Common myeloid progenitor, CD34-positive (primary cell): ENCODE measurements at regions not wholly inside any gene's neighbourhood (a gene's known extent, or its start where the extent isn't known, plus 50 kb on each side); places are given as distances from the start of the nearest gene placed in this dataset.
"Not testable (repeated sequence)": the region's sequence is repeated elsewhere in the genome, so short reads cannot be mapped to it uniquely, and the experiment has no call there.

Experiments
- CTCF ChIA-PET: fragments of 350-600 bp; sonication (Branson Sonifier 250); formaldehyde crosslinking; loops from one replicate; lab custom pipeline; 2021; ENCODE audit warnings: antibody characterized with exemption; lab: Charles Lee
- POLR2A ChIA-PET: fragments of 350-600 bp; sonication (Branson Sonifier 250); formaldehyde crosslinking; loops from one replicate; lab custom pipeline; 2021; ENCODE audit warnings: antibody characterized with exemption; lab: Charles Lee
- DNase-seq, 3 donors: peaks; one replicate each; pipeline versions ENCODE4 v3.0.0 to v3.0.0-alpha.2; 2013
- H3K27ac ChIP-seq, 2 experiments: 1 replicate in 1 of 2; 2 replicates in 1 of 2; pipeline ENCODE4 v1.7.0; 2013; ENCODE audit warnings: inconsistent platforms in 2 of 2, low read length in 2 of 2, mild to moderate bottlenecking in 2 of 2, low read depth in 1 of 2, moderate library complexity in 1 of 2; ENCODE audit not compliant: severe bottlenecking in 2 of 2, insufficient read depth in 1 of 2, poor library complexity in 1 of 2
- H3K27me3 ChIP-seq, 5 experiments: replicated peaks in 2 of 5; 1 replicate in 3 of 5; 2 replicates in 2 of 5; pipeline versions ENCODE4 v1.6.1 to v1.7.0; 2013; ENCODE audit warnings: low read length in 4 of 5, mild to moderate bottlenecking in 2 of 5, moderate library complexity in 2 of 5, inconsistent platforms in 1 of 5; ENCODE audit not compliant: insufficient read depth in 5 of 5, control insufficient read depth in 4 of 5
- H3K36me3 ChIP-seq, 4 experiments: 1 replicate in 2 of 4; 2 replicates in 2 of 4; pipeline versions ENCODE4 v1.6.1 to v1.7.0; 2013; ENCODE audit warnings: low read length in 3 of 4, control low read depth in 1 of 4, mild to moderate bottlenecking in 1 of 4; ENCODE audit not compliant: control insufficient read depth in 4 of 4, insufficient read depth in 4 of 4
- H3K4me1 ChIP-seq, 4 experiments: 1 replicate in 3 of 4; 2 replicates in 1 of 4; pipeline versions ENCODE4 v1.6.1 to v1.7.1; 2013; ENCODE audit warnings: low read length in 3 of 4, mild to moderate bottlenecking in 3 of 4, control low read depth in 1 of 4, inconsistent platforms in 1 of 4, moderate library complexity in 1 of 4; ENCODE audit not compliant: control insufficient read depth in 4 of 4, insufficient read depth in 4 of 4; ENCODE audit errors: control extremely low read depth in 1 of 4
- H3K4me3 ChIP-seq, 7 experiments: 1 replicate in 4 of 7; 2 replicates in 3 of 7; pipeline versions ENCODE4 v1.5.1 to v1.7.0; 2013; ENCODE audit warnings: mild to moderate bottlenecking in 7 of 7, low read length in 6 of 7, moderate library complexity in 6 of 7, inconsistent platforms in 2 of 7, low read depth in 2 of 7, control low read depth in 1 of 7; ENCODE audit not compliant: insufficient read depth in 4 of 7, control insufficient read depth in 1 of 7; ENCODE audit errors: extremely low read depth in 1 of 7
- H3K9me3 ChIP-seq, 5 experiments: 1 replicate in 4 of 5; 2 replicates in 1 of 5; pipeline versions ENCODE4 v1.6.1 to v1.7.1; 2013; ENCODE audit warnings: low read length in 4 of 5, mild to moderate bottlenecking in 2 of 5, inconsistent platforms in 1 of 5, low read depth in 1 of 5, moderate library complexity in 1 of 5; ENCODE audit not compliant: control insufficient read depth in 4 of 5, insufficient read depth in 2 of 5; ENCODE audit errors: control extremely low read depth in 1 of 5
- WGBS: methylation state at CpG from one replicate; pipeline ENCODE4 v1.1.5; 2013; ENCODE audit not compliant: insufficient coverage; 5-methylcytosine and 5-hydroxymethylcytosine counted together

DNA sequence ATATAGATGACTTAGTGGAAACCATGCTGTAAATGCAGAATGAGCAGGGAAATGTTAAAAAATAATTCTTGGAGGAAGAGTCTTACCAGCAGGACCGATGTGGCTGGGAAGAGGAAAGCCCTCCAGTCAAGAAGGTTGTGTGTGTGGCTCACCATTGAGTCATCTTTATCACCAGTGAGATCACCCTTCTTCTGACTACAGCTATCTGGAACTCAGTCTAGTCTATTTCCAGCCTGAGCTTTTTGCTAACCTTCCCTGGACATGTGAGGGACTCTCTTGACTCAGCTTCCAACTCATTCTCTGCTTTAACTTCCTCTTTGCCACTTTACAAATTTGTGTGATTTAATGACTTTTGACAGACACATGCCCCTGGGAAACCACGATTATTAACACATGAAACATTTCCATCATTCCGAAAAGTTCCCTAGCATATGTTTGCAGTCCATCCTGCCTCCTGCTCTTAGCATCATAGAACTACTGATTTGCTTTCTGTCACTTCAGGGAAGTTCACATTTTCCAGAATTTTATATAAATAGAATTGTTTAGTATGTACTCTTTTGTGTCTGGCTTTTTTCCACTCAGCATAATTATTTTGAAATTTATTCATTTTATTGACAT lies 378.5 kb upstream of the FRG2C start:
- H3K9me3 ChIP-seq, H3K27ac ChIP-seq, H3K36me3 ChIP-seq, H3K27me3 ChIP-seq, H3K4me3 ChIP-seq, H3K4me1 ChIP-seq, POLR2A ChIA-PET: not testable (repeated sequence)
- CTCF ChIA-PET = interaction anchor here (1.4 kb wide), 1 partner anchor 144 kb away, joined by 4 read pairs; no protein-coding TSS in a partner anchor
- DNase-seq = peak in 2 of 3 donors; percentile 19 to 57
- WGBS = 25% methylated on average over 2 of the region's 3 CpGs

DNA sequence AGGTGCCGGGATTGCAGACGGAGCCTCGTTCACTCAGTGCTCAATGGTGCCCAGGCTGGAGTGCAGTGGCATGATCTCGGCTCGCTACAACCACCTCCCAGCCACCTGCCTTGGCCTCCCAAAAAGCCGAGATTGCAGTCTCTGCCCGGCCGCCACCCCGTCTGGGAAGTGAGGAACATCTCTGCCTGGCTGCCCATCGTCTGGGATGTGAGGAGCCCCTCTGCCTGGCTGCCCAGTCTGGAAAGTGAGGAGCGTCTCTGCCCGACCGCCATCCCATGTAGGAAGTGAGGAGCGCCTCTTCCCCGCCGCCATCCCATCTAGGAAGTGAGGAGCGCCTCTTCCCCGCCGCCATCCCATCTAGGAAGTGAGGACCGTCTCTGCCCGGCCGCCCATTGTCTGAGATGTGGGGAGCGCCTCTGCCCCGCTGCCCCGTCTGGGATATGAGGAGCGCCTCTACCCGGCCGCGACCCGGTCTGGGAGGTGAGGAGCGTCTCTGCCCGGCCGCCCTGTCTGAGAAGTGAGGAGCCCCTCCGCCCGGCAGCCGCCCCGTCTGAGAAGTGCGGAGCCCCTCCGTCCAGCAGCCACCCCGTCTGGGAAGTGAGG lies 375.1 kb upstream of the FRG2C start:
- POLR2A ChIA-PET, H3K27ac ChIP-seq, H3K9me3 ChIP-seq, H3K4me1 ChIP-seq, H3K36me3 ChIP-seq, H3K4me3 ChIP-seq, DNase-seq, H3K27me3 ChIP-seq, CTCF ChIA-PET: not testable (repeated sequence)
- 94% methylated on average over 25 of the region's 40 CpGs for WGBS

DNA sequence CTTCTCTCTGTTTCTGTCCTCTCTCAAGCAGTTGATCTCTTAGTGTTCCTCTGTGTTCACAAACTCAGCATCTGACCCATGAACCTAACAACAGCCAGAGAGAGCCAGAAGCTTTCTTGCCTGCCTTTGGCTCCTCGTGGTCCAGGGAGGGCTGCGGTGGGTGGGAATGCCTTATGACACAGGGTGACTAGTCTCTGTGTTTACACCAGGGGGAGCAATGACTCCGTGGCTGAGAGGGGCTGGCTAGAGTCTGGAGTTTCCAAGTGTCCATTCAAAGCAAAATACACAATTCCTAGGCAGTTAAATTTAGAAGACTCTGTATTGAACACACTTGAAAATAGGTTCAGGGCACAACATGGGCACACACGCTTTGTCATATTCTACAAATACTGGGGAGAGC lies 370.0 kb upstream of the FRG2C start:
- H3K36me3 ChIP-seq = no peaks in the 10 kb centered on the region
- H3K9me3 ChIP-seq = peaks cover 0 to 5% (median 0%) of the 10 kb centered on the region in 5 experiments
- H3K4me3 ChIP-seq = no peak overlapping the region
- POLR2A ChIA-PET = no interaction called here
- no peak overlapping the region for H3K27ac ChIP-seq
- DNase-seq = peak; percentile 12 to 48 (median 19)
- 18% methylated on average over 4 of the region's 4 CpGs for WGBS
- H3K27me3 ChIP-seq = no peaks in the 10 kb centered on the region
- CTCF ChIA-PET = interaction anchor here (0.7 to 2.1 kb wide), 17 partner anchors 9 to 139 kb away, joined by 3 to 8 read pairs (median 4); no protein-coding TSS in a partner anchor
- H3K4me1 ChIP-seq = no peaks in the 10 kb centered on the region

DNA sequence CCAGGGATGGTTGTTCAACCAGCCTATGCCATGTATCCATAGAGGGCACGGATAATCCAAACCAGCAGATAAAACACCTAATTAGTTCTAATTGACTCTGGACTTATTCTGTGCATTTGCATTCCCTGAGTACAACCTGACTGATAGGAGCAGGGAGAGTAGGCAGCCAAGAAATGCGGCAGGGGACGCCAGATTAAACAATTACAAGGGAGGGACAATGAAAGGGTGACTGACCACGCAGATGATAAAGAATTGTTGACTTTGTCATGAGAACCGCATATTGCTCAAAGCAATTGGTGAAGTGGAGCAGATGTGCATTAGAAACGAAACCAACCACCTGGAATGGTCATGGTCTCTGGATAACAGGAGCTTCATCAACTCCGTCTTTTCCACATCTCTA lies 369.1 kb upstream of the FRG2C start:
- no peak overlapping the region for H3K27ac ChIP-seq
- no peaks in the 10 kb centered on the region for H3K36me3 ChIP-seq
- WGBS = 91% methylated on average over 5 of the region's 7 CpGs
- ChIA-PET POLR2A (no interaction called here), CTCF (interaction anchor here (0.6 to 3.3 kb wide), 4 partner anchors 67 to 134 kb away, joined by 3 to 22 read pairs (median 8); no protein-coding TSS in a partner anchor)
- peaks cover 0 to 5% (median 0%) of the 10 kb centered on the region in 5 experiments for H3K9me3 ChIP-seq
- no peak overlapping the region for H3K4me3 ChIP-seq
- no peaks in the 10 kb centered on the region for H3K27me3 ChIP-seq
- no peaks in the 10 kb centered on the region for H3K4me1 ChIP-seq
- DNase-seq = no peak

DNA sequence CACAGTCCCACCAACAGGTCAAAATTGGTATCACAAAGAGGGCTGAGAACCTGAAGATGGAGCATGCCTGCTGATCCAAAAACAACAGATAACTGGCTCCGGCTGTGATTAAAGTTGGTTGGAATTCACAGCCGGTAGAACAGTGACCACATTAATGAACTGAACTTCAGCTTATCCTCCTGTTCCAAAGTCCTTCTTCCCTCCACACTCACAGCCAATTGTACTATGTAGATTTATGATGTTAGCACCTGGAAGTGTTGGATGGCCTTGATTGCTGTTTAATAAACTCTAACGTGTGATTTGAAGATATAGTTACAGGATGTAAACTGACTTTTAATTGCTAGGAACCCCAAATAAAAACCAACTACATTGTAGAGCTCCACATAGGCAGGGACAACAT lies 367.3 kb upstream of the FRG2C start:
- H3K27me3 ChIP-seq = no peaks in the 10 kb centered on the region
- CTCF ChIA-PET = interaction anchor here (0.8 to 3.3 kb wide), 6 partner anchors 13 to 132 kb away, joined by 3 to 22 read pairs (median 5); no protein-coding TSS in a partner anchor
- 100% methylated on average over 1 of the region's 3 CpGs for WGBS
- H3K4me1 ChIP-seq = peaks cover 0 to 11% (median 6%) of the 10 kb centered on the region in 4 experiments
- H3K36me3 ChIP-seq = no peaks in the 10 kb centered on the region
- no peak overlapping the region for H3K4me3 ChIP-seq
- POLR2A ChIA-PET = no interaction called here
- H3K27ac ChIP-seq = no peak overlapping the region
- DNase-seq = no peak
- H3K9me3 ChIP-seq = peaks cover 0 to 5% (median 0%) of the 10 kb centered on the region in 5 experiments

DNA sequence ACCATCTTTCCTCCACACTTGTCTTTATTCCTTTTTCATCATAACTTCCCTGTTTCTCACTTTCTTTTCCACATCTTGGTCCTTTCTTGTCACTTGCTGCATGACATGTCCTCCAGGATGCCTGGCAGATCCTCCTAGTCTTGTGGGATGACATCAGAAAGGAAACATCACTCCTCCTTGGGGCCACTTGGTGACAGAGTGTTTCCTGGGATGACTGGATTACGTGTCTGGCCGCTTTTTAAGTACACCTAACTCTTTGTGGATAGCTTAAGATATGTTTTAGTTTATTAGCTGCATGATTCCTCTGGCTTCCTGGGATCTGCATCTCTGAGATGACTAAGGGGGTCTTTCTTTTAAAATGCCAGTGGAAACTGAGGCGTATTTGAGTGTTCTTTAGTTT lies 363.5 kb upstream of the FRG2C start:
- Histone ChIP-seq H3K27me3 (no peaks in the 10 kb centered on the region), H3K4me1 (peaks cover 0 to 11% (median 6%) of the 10 kb centered on the region in 4 experiments), H3K27ac (no peak overlapping the region), H3K9me3 (peaks cover 0 to 5% (median 0%) of the 10 kb centered on the region in 5 experiments), H3K4me3 (no peak overlapping the region), H3K36me3 (no peaks in the 10 kb centered on the region)
- ChIA-PET POLR2A (no interaction called here), CTCF (no interaction called here)
- WGBS = 59% methylated on average over 2 of the region's 3 CpGs
- no peak for DNase-seq

DNA sequence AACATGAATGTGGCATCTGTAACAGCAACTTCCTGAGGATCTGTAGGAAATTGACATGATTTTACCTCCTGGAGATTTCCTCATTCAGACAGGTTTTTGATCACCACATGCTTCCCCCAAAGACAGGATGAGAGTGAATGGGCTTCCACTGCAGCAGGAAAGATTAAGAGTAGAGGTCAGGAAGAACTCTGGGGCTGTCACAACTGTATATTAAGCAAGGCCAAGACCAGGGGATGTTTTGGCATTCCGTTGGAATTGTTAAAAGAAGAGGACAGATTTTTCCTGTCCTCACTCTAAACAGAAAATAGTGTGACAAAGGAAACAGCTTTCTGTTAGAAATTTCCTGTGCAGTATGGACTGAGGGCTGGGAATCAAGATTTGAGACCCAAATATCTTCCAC lies 363.1 kb upstream of the FRG2C start:
- WGBS = 17% methylated on average over 1 of the region's 1 CpG

More for the DNA sequence above, 363.1 kb upstream of the FRG2C start:
- peaks cover 0 to 11% (median 6%) of the 10 kb centered on the region in 4 experiments for H3K4me1 ChIP-seq
- CTCF ChIA-PET = interaction anchor here (0.6 to 0.8 kb wide), 3 partner anchors 9 to 135 kb away, joined by 3 read pairs; no protein-coding TSS in a partner anchor
- H3K36me3 ChIP-seq, H3K4me3 ChIP-seq, POLR2A ChIA-PET, H3K9me3 ChIP-seq, H3K27ac ChIP-seq, H3K27me3 ChIP-seq, DNase-seq: not testable (repeated sequence)
